GM12878 (cell line): ENCODE measurements at regions not wholly inside any gene's neighbourhood (a gene's known extent, or its start where the extent isn't known, plus 50 kb on each side); places are given as distances from the start of the nearest gene placed in this dataset.

Experiments used
- ATAC-seq: fragments of 200-7000 bp; cut with Tn5 transposase; 3 replicates; pipeline ENCODE4 v1.9.1; 2020; ENCODE audit warnings: mild to moderate bottlenecking, moderate library complexity
- BruUV-seq: library from RNA; stranded (reverse); fragments of 400-500 nt; replicated peaks from 2 replicates; lab custom pipeline; 2021; lab: Mats Ljungman, UMichigan
- CTCF ChIA-PET: fragments of 300-600 bp; sonication (Branson Sonifier 250); formaldehyde crosslinking; extraction: SDS; loops from one replicate; lab custom pipeline; 2021; ENCODE audit warnings: inconsistent platforms; lab: Yijun Ruan, JAX
- POLR2A ChIA-PET: fragments of 350-600 bp; formaldehyde crosslinking; extraction: SDS; loops from one replicate; lab custom pipeline; 2021; ENCODE audit warnings: inconsistent platforms; lab: Charles Lee
- RAD21 ChIA-PET: fragments of 300-600 bp; sonication (Branson Sonifier 250); formaldehyde crosslinking; loops from one replicate; lab custom pipeline; 2023; ENCODE audit warnings: antibody characterized with exemption; ENCODE audit not compliant: unreplicated experiment; lab: Charles Lee
- SMC1A ChIA-PET: fragments of 300-600 bp; sonication (Branson Sonifier 250); formaldehyde crosslinking; loops from one replicate; lab custom pipeline; 2023; ENCODE audit not compliant: unreplicated experiment, uncharacterized antibody; lab: Charles Lee
- DNase-seq: peaks from one replicate; pipeline ENCODE4 v3.0.0-alpha.2; 2011; ENCODE audit warnings: low read depth, low spot score
- FAIRE-seq: peaks from 3 replicates; lab custom pipeline; 2011; peaks lifted over from hg19 to GRCh38; lab: Jason Lieb, UNC
- H2AFZ ChIP-seq: 2 replicates; pipeline ENCODE4 v1.6.0; 2011; ENCODE audit warnings: low read depth, low read length, control low read depth; ENCODE audit not compliant: control insufficient read depth
- H3K27ac ChIP-seq: 2 replicates; pipeline ENCODE4 v1.5.1; 2011; ENCODE audit warnings: control low read depth; ENCODE audit not compliant: control insufficient read depth, insufficient read depth
- H3K27me3 ChIP-seq, 2 experiments: replicated peaks in 1 of 2; 2 replicates each; pipeline versions ENCODE4 v1.6.0 to v1.6.1; 2011; ENCODE audit warnings: low read length in 1 of 2; ENCODE audit not compliant: control insufficient read depth in 2 of 2, insufficient read depth in 2 of 2
- H3K36me3 ChIP-seq, 2 experiments: 2 replicates each; pipeline ENCODE4 v1.5.1; 2011; ENCODE audit warnings: low read length in 1 of 2; ENCODE audit not compliant: control insufficient read depth in 2 of 2, insufficient read depth in 2 of 2
- H3K4me1 ChIP-seq: 2 replicates; pipeline ENCODE4 v1.6.1; 2011; ENCODE audit warnings: mild to moderate bottlenecking, low read length, moderate library complexity, mixed read lengths; ENCODE audit not compliant: control insufficient read depth, insufficient read depth
- H3K4me2 ChIP-seq: 2 replicates; pipeline ENCODE4 v1.6.0; 2011; ENCODE audit warnings: control low read depth; ENCODE audit not compliant: control insufficient read depth, insufficient read depth
- H3K4me3 ChIP-seq: fragments of 200-600 bp; sonication (generic); 2 replicates; pipeline ENCODE4 v1.5.1; 2016
- H3K79me2 ChIP-seq: 2 replicates; pipeline ENCODE4 v1.6.0; 2011; ENCODE audit warnings: low read length; ENCODE audit not compliant: control insufficient read depth, insufficient read depth
- H3K9ac ChIP-seq: 2 replicates; pipeline ENCODE4 v1.8.0; 2011; ENCODE audit warnings: low read length, control low read depth, mixed read lengths; ENCODE audit not compliant: control insufficient read depth, insufficient read depth
- H3K9me3 ChIP-seq: replicated peaks from 3 replicates; pipeline ENCODE4 v1.5.1; 2011; ENCODE audit warnings: mild to moderate bottlenecking, low read length; ENCODE audit not compliant: control insufficient read depth, insufficient read depth
- H4K20me1 ChIP-seq: 2 replicates; pipeline ENCODE4 v1.6.0; 2011; ENCODE audit not compliant: control insufficient read depth, insufficient read depth
- BCLAF1 ChIP-seq: fragments of 450-650 bp; IDR thresholded peaks from 2 replicates; pipeline ENCODE4 v1.6.1; 2017; ENCODE audit warnings: antibody characterized with exemption, mild to moderate bottlenecking, moderate library complexity
- CBFB ChIP-seq: IDR thresholded peaks from 2 replicates; pipeline ENCODE4 v1.6.1; 2016; ENCODE audit warnings: antibody characterized with exemption, low read depth
- CEBPB ChIP-seq, 2 experiments: fragments of 150-350 bp in 1 of 2; IDR thresholded peaks; 2 replicates each; pipeline ENCODE4 v1.6.1; 2012 to 2014; ENCODE audit warnings: low read depth in 2 of 2, low read length in 2 of 2, borderline replicate concordance in 1 of 2, inconsistent platforms in 1 of 2
- CHD4 ChIP-seq: fragments of 200-600 bp; sonication (generic); IDR thresholded peaks from 2 replicates; pipeline ENCODE4 v1.6.1; 2016; ENCODE audit warnings: mild to moderate bottlenecking
- CREB1 ChIP-seq: IDR thresholded peaks from 2 replicates; pipeline ENCODE4 v1.6.1; 2012; ENCODE audit warnings: low read depth, mild to moderate bottlenecking, inconsistent platforms
- HCFC1 ChIP-seq: fragments of 150-350 bp; IDR thresholded peaks from 2 replicates; pipeline ENCODE4 v1.6.1; 2014; ENCODE audit warnings: low read length
- KLF5 ChIP-seq: fragments of 450-650 bp; IDR thresholded peaks from 2 replicates; pipeline ENCODE4 v1.6.1; 2014; ENCODE audit warnings: mild to moderate bottlenecking; ENCODE audit not compliant: partially characterized antibody
- MYC ChIP-seq: IDR thresholded peaks from 2 replicates; pipeline ENCODE4 v1.6.1; 2011; ENCODE audit warnings: mild to moderate bottlenecking, low read length, moderate library complexity, inconsistent platforms; ENCODE audit not compliant: insufficient read depth, insufficient replicate concordance, insufficient read length, severe bottlenecking
- NFYB ChIP-seq: IDR thresholded peaks from 2 replicates; pipeline ENCODE4 v1.6.1; 2011; ENCODE audit warnings: low read depth, mild to moderate bottlenecking, low read length, improper control_type of control experiment, moderate library complexity; ENCODE audit not compliant: insufficient read depth
- RELA ChIP-seq: fragments of 450-650 bp; IDR thresholded peaks from 2 replicates; pipeline ENCODE4 v1.8.0; 2014; ENCODE audit warnings: borderline replicate concordance; ENCODE audit not compliant: partially characterized antibody
- TCF7 ChIP-seq: IDR thresholded peaks from 2 replicates; pipeline ENCODE4 v1.6.1; 2014; ENCODE audit warnings: antibody characterized with exemption, borderline replicate concordance
- WGBS: methylation state at CpG from one replicate; pipeline ENCODE4 v1.1.6; 2016; ENCODE audit warnings: low lambda C conversion rate; ENCODE audit not compliant: insufficient replicate concordance, insufficient coverage; ENCODE audit errors: missing lambda C conversion rate; 5-methylcytosine and 5-hydroxymethylcytosine counted together
- in situ Hi-C: fragments of 300-500 bp; cut with MboI; formaldehyde crosslinking; loops from 9 replicates; pipeline ENCODE4 v1.14.3; 2018; ENCODE audit warnings: mixed read lengths
- intact Hi-C: fragments of 100-400 bp; cut with micrococcal nuclease; formaldehyde crosslinking; loops from one replicate; pipeline ENCODE4 v1.14.2; 2022; ENCODE audit not compliant: unreplicated experiment

GRCh38 chr1:208421486-208421885 lies 177.3 kb upstream of the PLXNA2 start:
- Histone ChIP-seq H3K9ac (no peak overlapping the region), H3K27ac (no peak overlapping the region), H3K4me1 (no peaks in the 10 kb centered on the region), H3K36me3 (no peaks in the 10 kb centered on the region), H3K27me3 (no peaks in the 10 kb centered on the region), H3K4me3 (no peak overlapping the region), H3K79me2 (no peaks in the 10 kb centered on the region), H4K20me1 (no peaks in the 10 kb centered on the region), H3K9me3 (no peaks in the 10 kb centered on the region), H3K4me2 (no peak overlapping the region), H2AFZ (no peak overlapping the region)
- ATAC-seq (no peak), DNase-seq (no peak), FAIRE-seq (no peak)
- in situ Hi-C loops (no loop called here), intact Hi-C loops (no loop called here)
- ChIA-PET SMC1A (no interaction called here), CTCF (no interaction called here), POLR2A (no interaction called here), RAD21 (no interaction called here)
- 37% methylated on average over 4 of the region's 4 CpGs for WGBS
- no TSS peak for BruUV-seq
- no peak for TF ChIP-seq CEBPB (IDR thresholded peaks at IDR 0.05; ENCODE audit: borderline replicate concordance in 1 of 2, low read depth in 2 of 2, low read length in 2 of 2)
- no peak for TF ChIP-seq CREB1
- TF ChIP-seq BCLAF1: no peak
- no peak for TF ChIP-seq MYC
- no peak for TF ChIP-seq HCFC1
- TF ChIP-seq CHD4: no peak
- no peak for TF ChIP-seq KLF5
- no peak for TF ChIP-seq CBFB
- TF ChIP-seq RELA: no peak
- TF ChIP-seq TCF7: no peak
- TF ChIP-seq NFYB: no peak
